ENCODE measurements at regions not wholly inside any gene's neighbourhood (a gene's known extent, or its start where the extent isn't known, plus 50 kb on each side); places are given as distances from the start of the nearest gene placed in this dataset.

GRCh38 chr5:68126886-68127285 is 88.7 kb upstream of the PIK3R1 start:
- Histone ChIP-seq H3K27ac (ENCODE audit: insufficient read depth, low read depth, low read length) (no peak overlapping the region), H3K27me3 (ENCODE audit: control insufficient read depth in 2 of 2, insufficient read depth in 2 of 2, low read length in 2 of 2) (peaks cover 6 to 7% of the 10 kb centered on the region in 2 experiments), H3K9me1 (replicated peaks; ENCODE audit: control insufficient read depth, extremely low read depth, insufficient read depth, low read length) (no peaks in the 10 kb centered on the region), H3K36me3 (ENCODE audit: control insufficient read depth in 2 of 2, extremely low read depth in 1 of 2, insufficient read depth in 2 of 2, low read length in 2 of 2) (no peaks in the 10 kb centered on the region), H3K4me3 (replicated peaks in 1 of 3; ENCODE audit: insufficient read depth in 1 of 3, low read depth in 1 of 3, low read length in 3 of 3) (no peak overlapping the region), H3K9me3 (replicated peaks; ENCODE audit: control insufficient read depth, insufficient read depth, low read length) (no peaks in the 10 kb centered on the region), H2AFZ (ENCODE audit: low read depth, low read length) (no peak overlapping the region), H4K20me1 (replicated peaks; ENCODE audit: control insufficient read depth, extremely low read depth, insufficient read depth, low read length) (no peaks in the 10 kb centered on the region), H3K9ac (replicated peaks; ENCODE audit: extremely low read depth, insufficient read depth, low read length) (no peak overlapping the region), H3K4me2 (ENCODE audit: insufficient read depth, low read length) (no peak overlapping the region), H3K4me1 (ENCODE audit: control insufficient read depth, extremely low read depth, insufficient read depth, low read length) (no peaks in the 10 kb centered on the region), H3K79me2 (ENCODE audit: control insufficient read depth, insufficient read depth, low read length) (no peaks in the 10 kb centered on the region)
- TF ChIP-seq POLR2A (IDR thresholded peaks at IDR 0.05; ENCODE audit: low read depth, low read length) = no peak
- TF ChIP-seq JUN (IDR thresholded peaks at IDR 0.05; ENCODE audit: borderline replicate concordance, insufficient read depth, insufficient read length, low read depth) = no peak
- TF ChIP-seq CTCF (IDR thresholded peaks at IDR 0.05; ENCODE audit: extremely low read depth in 1 of 2, insufficient read depth in 1 of 2, low read depth in 1 of 2, low read length in 2 of 2) = no peak
- TF ChIP-seq, protein P1, sequence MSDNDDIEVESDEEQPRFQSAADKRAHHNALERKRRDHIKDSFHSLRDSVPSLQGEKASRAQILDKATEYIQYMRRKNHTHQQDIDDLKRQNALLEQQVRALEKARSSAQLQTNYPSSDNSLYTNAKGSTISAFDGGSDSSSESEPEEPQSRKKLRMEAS (IDR thresholded peaks at IDR 0.05; ENCODE audit: insufficient read depth, insufficient read length) = no peak
- no peak for TF ChIP-seq EZH2 (IDR thresholded peaks at IDR 0.05; ENCODE audit: borderline replicate concordance, low read depth, low read length, severe bottlenecking)
- no peak for TF ChIP-seq MYC (IDR thresholded peaks at IDR 0.05; ENCODE audit: low read depth, low read length)
- no peak for TF ChIP-seq POLR2AphosphoS5 (IDR thresholded peaks at IDR 0.05; ENCODE audit: insufficient read depth, low read depth, low read length)
- TF ChIP-seq GATA2 (IDR thresholded peaks at IDR 0.05; ENCODE audit: insufficient read depth, insufficient read length, low read depth, low read length) = no peak
- no peak for TF ChIP-seq FOS (IDR thresholded peaks at IDR 0.05; ENCODE audit: borderline replicate concordance, insufficient read depth, low read length)
- DNase-seq (ENCODE audit: low read depth, low spot score) = no peak
- no TSS peak for BruUV-seq (replicated peaks)
- dilution Hi-C loops (cut with MboI; ENCODE audit: extremely low pct_ligation_motif_present, low sequenced_read_pairs) = no loop called here
- ChIA-PET CTCF (interaction anchor here (1.2 to 1.4 kb wide), 2 partner anchors 10 to 15 kb away, joined by 3 to 4 read pairs; no protein-coding TSS in a partner anchor), POLR2A (no interaction called here)
- intact Hi-C loops (cut with micrococcal nuclease) = no loop called here
- FAIRE-seq = no peak

All from endothelial cell of umbilical vein (primary cell).